NAMALWA (cell line): ENCODE measurements at regions not wholly inside any gene's neighbourhood (a gene's known extent, or its start where the extent isn't known, plus 50 kb on each side); places are given as distances from the start of the nearest gene placed in this dataset.
A peak's percentile ranks its signal among the peaks of the same experiment; 100 is the strongest.
"Not testable (repeated sequence)": the region's sequence is repeated elsewhere in the genome, so short reads cannot be mapped to it uniquely, and the experiment has no call there.

Experiments
- DNase-seq: peaks from one replicate; pipeline ENCODE4 v3.0.0-alpha.2; 2015; ENCODE audit warnings: low spot score

GRCh38 chr14:97074456-97074855 is 277.3 kb downstream of the VRK1 start:
- DNase-seq: no peak

- DNase-seq: no peak
These were observed 277.7 kb downstream of the VRK1 start for GRCh38 chr14:97074856-97075255.

GRCh38 chr14:97077253-97077653 is 280.1 kb downstream of the VRK1 start:
- peak; percentile 6 for DNase-seq

GRCh38 chr14:97077687-97078086 is 280.5 kb downstream of the VRK1 start:
- DNase-seq: no peak

GRCh38 chr14:97080991-97081390 is 283.8 kb downstream of the VRK1 start:
- no peak for DNase-seq

GRCh38 chr14:97095269-97095668 is 298.1 kb downstream of the VRK1 start:
- DNase-seq: no peak

- DNase-seq: no peak
These were observed 300.1 kb downstream of the VRK1 start for GRCh38 chr14:97097296-97097695.

- DNase-seq: no peak
These were observed 303.1 kb downstream of the VRK1 start for GRCh38 chr14:97100306-97100705.

GRCh38 chr14:97101561-97101960 is 304.4 kb downstream of the VRK1 start:
- no peak for DNase-seq

- DNase-seq: no peak
These were observed 306.8 kb downstream of the VRK1 start for GRCh38 chr14:97104029-97104428.

GRCh38 chr14:97106166-97106565 is 309.0 kb downstream of the VRK1 start:
- DNase-seq: peak; percentile 90

- DNase-seq: no peak
These were observed 309.4 kb downstream of the VRK1 start for GRCh38 chr14:97106609-97107008.

- no peak for DNase-seq
These were observed 309.9 kb downstream of the VRK1 start for GRCh38 chr14:97107080-97107479.

GRCh38 chr14:97107760-97108159 is 310.6 kb downstream of the VRK1 start:
- DNase-seq: no peak

- DNase-seq: no peak
These were observed 312.1 kb downstream of the VRK1 start for GRCh38 chr14:97109234-97109633.

- DNase-seq: no peak
These were observed 316.2 kb downstream of the VRK1 start for GRCh38 chr14:97113339-97113738.

GRCh38 chr14:97116546-97116945 is 319.4 kb downstream of the VRK1 start:
- DNase-seq: no peak

- DNase-seq: no peak
These were observed 320.5 kb downstream of the VRK1 start for GRCh38 chr14:97117693-97118092.

GRCh38 chr14:97120204-97120603 is 323.0 kb downstream of the VRK1 start:
- DNase-seq: no peak

- no peak for DNase-seq
These were observed 323.4 kb downstream of the VRK1 start for GRCh38 chr14:97120611-97121031.

- no peak for DNase-seq
These were observed 332.5 kb downstream of the VRK1 start for GRCh38 chr14:97129639-97130038.

- not testable (repeated sequence) for DNase-seq
These were observed 338.7 kb downstream of the VRK1 start for GRCh38 chr14:97135847-97136246.

GRCh38 chr14:97137705-97138104 is 340.5 kb downstream of the VRK1 start:
- DNase-seq: no peak

- DNase-seq: no peak
These were observed 341.6 kb downstream of the VRK1 start for GRCh38 chr14:97138801-97139200.

GRCh38 chr14:97143011-97143410 is 345.8 kb downstream of the VRK1 start:
- no peak for DNase-seq
